ENCODE measurements at regions not wholly inside any gene's neighbourhood (a gene's known extent, or its start where the extent isn't known, plus 50 kb on each side); places are given as distances from the start of the nearest gene placed in this dataset.

DNA sequence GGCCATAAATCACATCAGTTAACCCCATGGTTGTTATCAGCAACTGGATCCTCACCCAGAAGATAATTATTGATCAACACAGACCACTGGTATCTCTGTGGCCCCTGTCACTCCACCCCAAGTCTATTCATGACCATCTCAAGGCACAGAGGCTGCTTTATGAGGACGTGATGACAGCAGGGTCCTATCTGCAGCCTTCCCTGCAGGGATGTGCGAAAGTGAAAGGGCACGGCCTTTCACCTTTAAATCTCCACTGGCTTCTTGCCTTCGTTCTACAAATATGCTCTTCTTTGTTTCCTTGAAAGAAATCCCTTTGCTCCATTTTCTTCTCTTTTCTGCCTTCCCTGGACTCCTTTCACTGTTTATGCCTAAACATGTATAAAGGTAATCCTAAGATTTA, 170.6 kb upstream of the EDNRA start:
- TF ChIP-seq, protein P1, sequence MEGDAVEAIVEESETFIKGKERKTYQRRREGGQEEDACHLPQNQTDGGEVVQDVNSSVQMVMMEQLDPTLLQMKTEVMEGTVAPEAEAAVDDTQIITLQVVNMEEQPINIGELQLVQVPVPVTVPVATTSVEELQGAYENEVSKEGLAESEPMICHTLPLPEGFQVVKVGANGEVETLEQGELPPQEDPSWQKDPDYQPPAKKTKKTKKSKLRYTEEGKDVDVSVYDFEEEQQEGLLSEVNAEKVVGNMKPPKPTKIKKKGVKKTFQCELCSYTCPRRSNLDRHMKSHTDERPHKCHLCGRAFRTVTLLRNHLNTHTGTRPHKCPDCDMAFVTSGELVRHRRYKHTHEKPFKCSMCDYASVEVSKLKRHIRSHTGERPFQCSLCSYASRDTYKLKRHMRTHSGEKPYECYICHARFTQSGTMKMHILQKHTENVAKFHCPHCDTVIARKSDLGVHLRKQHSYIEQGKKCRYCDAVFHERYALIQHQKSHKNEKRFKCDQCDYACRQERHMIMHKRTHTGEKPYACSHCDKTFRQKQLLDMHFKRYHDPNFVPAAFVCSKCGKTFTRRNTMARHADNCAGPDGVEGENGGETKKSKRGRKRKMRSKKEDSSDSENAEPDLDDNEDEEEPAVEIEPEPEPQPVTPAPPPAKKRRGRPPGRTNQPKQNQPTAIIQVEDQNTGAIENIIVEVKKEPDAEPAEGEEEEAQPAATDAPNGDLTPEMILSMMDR (IDR thresholded peaks at IDR 0.05; ENCODE audit: insufficient read depth, low read length, poor library complexity, severe bottlenecking): no peak
- no peak for TF ChIP-seq EZH2phosphoT487 (conservative IDR thresholded peaks at IDR 0.05; ENCODE audit: low read length)

Measured in SU-DHL-6 (cell line).